Right ventricle myocardium superior (tissue), 1 donor: ENCODE measurements at regions not wholly inside any gene's neighbourhood (a gene's known extent, or its start where the extent isn't known, plus 50 kb on each side); places are given as distances from the start of the nearest gene placed in this dataset.
"Not testable (repeated sequence)": the region's sequence is repeated elsewhere in the genome, so short reads cannot be mapped to it uniquely, and the experiment has no call there.

ENCODE experiments used
- ATAC-seq: fragments of 200-7000 bp; cut with Tn5 transposase; one replicate; pipeline ENCODE4 v1.9.1; 2020; ENCODE audit warnings: mild to moderate bottlenecking; ENCODE audit not compliant: poor library complexity
- DNase-seq: peaks from one replicate; pipeline ENCODE4 v3.0.0-alpha.2; 2020
- intact Hi-C: fragments of 100-400 bp; cut with DNase I; formaldehyde crosslinking; loops from one replicate; pipeline ENCODE4 v1.11.2; 2022
- donor health status: DM: no; HTN: yes; CAD: no; lungs with severe emphysema.

- intact Hi-C loops, DNase-seq, ATAC-seq: not testable (repeated sequence)
Observed at GRCh38 chr2:87414795-87415570, 332.9 kb upstream of the PLGLB2 start.

- DNase-seq, ATAC-seq, intact Hi-C loops: not testable (repeated sequence)
Observed at GRCh38 chr2:87415586-87416265, 332.2 kb upstream of the PLGLB2 start.

GRCh38 chr2:87416266-87416592 is 331.7 kb upstream of the PLGLB2 start:
- DNase-seq, ATAC-seq, intact Hi-C loops: not testable (repeated sequence)

- DNase-seq, ATAC-seq: not testable (repeated sequence)
Observed at GRCh38 chr2:87417147-87417546, 330.7 kb upstream of the PLGLB2 start.

GRCh38 chr2:87417742-87418567 is 329.9 kb upstream of the PLGLB2 start:
- DNase-seq, ATAC-seq, intact Hi-C loops: not testable (repeated sequence)

More at GRCh38 chr2:87417147-87417546, 330.7 kb upstream of the PLGLB2 start:
- intact Hi-C loops, result not testable (repeated sequence)

- DNase-seq, ATAC-seq, intact Hi-C loops: not testable (repeated sequence)
Observed at GRCh38 chr2:87418823-87419822, 328.8 kb upstream of the PLGLB2 start.

GRCh38 chr2:87419980-87420379 is 327.9 kb upstream of the PLGLB2 start:
- DNase-seq, intact Hi-C loops, ATAC-seq: not testable (repeated sequence)

- intact Hi-C loops, ATAC-seq, DNase-seq: not testable (repeated sequence)
Observed at GRCh38 chr2:87420954-87421353, 326.9 kb upstream of the PLGLB2 start.

- ATAC-seq, intact Hi-C loops, DNase-seq: not testable (repeated sequence)
Observed at GRCh38 chr2:87423796-87424762, 323.8 kb upstream of the PLGLB2 start.

- intact Hi-C loops, DNase-seq, ATAC-seq: not testable (repeated sequence)
Observed at GRCh38 chr2:87424763-87425154, 323.1 kb upstream of the PLGLB2 start.

GRCh38 chr2:87425191-87425590 is 322.7 kb upstream of the PLGLB2 start:
- DNase-seq, ATAC-seq, intact Hi-C loops: not testable (repeated sequence)

GRCh38 chr2:87425717-87426116 is 322.2 kb upstream of the PLGLB2 start:
- ATAC-seq, DNase-seq, intact Hi-C loops: not testable (repeated sequence)

- peak; percentile 45 for DNase-seq
- ATAC-seq, intact Hi-C loops: not testable (repeated sequence)
Observed at GRCh38 chr2:87428452-87429130, 319.3 kb upstream of the PLGLB2 start.

GRCh38 chr2:87429206-87429930 is 318.5 kb upstream of the PLGLB2 start:
- DNase-seq, intact Hi-C loops, ATAC-seq: not testable (repeated sequence)

- intact Hi-C loops, result not testable (repeated sequence)
Observed at GRCh38 chr2:87429931-87430275, 318.0 kb upstream of the PLGLB2 start.

More at GRCh38 chr2:87429931-87430275, 318.0 kb upstream of the PLGLB2 start:
- not testable (repeated sequence) for DNase-seq, ATAC-seq
